Endothelial cell of umbilical vein (primary cell): ENCODE measurements at regions not wholly inside any gene's neighbourhood (a gene's known extent, or its start where the extent isn't known, plus 50 kb on each side); places are given as distances from the start of the nearest gene placed in this dataset.

Experiments
- CTCF ChIP-seq, 2 donors: IDR thresholded peaks; 1 replicate in 1 of 2; 2 replicates in 1 of 2; pipeline ENCODE4 v1.5.1; 2011; ENCODE audit warnings: low read length in 2 of 2, mild to moderate bottlenecking in 2 of 2, moderate library complexity in 2 of 2, control low read depth in 1 of 2, inconsistent platforms in 1 of 2, low read depth in 1 of 2; ENCODE audit not compliant: insufficient read depth in 1 of 2; ENCODE audit errors: extremely low read depth in 1 of 2
- EZH2 ChIP-seq: IDR thresholded peaks from 2 replicates; pipeline ENCODE4 v1.6.1; 2012; ENCODE audit warnings: borderline replicate concordance, low read depth, mild to moderate bottlenecking, moderate library complexity, low read length, inconsistent platforms; ENCODE audit not compliant: severe bottlenecking
- FOS ChIP-seq: IDR thresholded peaks from 2 replicates; pipeline ENCODE4 v1.6.1; 2011; ENCODE audit warnings: mild to moderate bottlenecking, low read length, moderate library complexity, borderline replicate concordance; ENCODE audit not compliant: insufficient read depth
- GATA2 ChIP-seq: IDR thresholded peaks from 2 replicates; pipeline ENCODE4 v1.7.0; 2011; ENCODE audit warnings: low read depth, mild to moderate bottlenecking, moderate library complexity, mixed read lengths, low read length; ENCODE audit not compliant: insufficient read length, insufficient read depth
- JUN ChIP-seq: IDR thresholded peaks from 2 replicates; pipeline ENCODE4 v1.6.1; 2011; ENCODE audit warnings: borderline replicate concordance, low read depth; ENCODE audit not compliant: insufficient read length, insufficient read depth
- MAX ChIP-seq: IDR thresholded peaks from 2 replicates; pipeline ENCODE4 v1.6.1; 2011; ENCODE audit not compliant: insufficient read depth, insufficient read length
- MYC ChIP-seq: IDR thresholded peaks from one replicate; pipeline ENCODE4 v1.6.1; 2011; ENCODE audit warnings: mild to moderate bottlenecking, low read depth, low read length
- POLR2A ChIP-seq: IDR thresholded peaks from 2 replicates; pipeline ENCODE4 v1.6.1; 2012; ENCODE audit warnings: low read depth, mild to moderate bottlenecking, control low read depth, low read length
- POLR2AphosphoS5 ChIP-seq: IDR thresholded peaks from 2 replicates; pipeline ENCODE4 v1.6.1; 2012; ENCODE audit warnings: low read depth, mild to moderate bottlenecking, control low read depth, low read length, moderate library complexity; ENCODE audit not compliant: insufficient read depth

- no peak for TF ChIP-seq CTCF (IDR thresholded peaks at IDR 0.05; ENCODE audit: extremely low read depth in 1 of 2, insufficient read depth in 1 of 2, low read depth in 1 of 2, low read length in 2 of 2)
- no peak for TF ChIP-seq POLR2A
- no peak for TF ChIP-seq GATA2
- TF ChIP-seq EZH2, result no peak
- TF ChIP-seq POLR2AphosphoS5, result no peak
- TF ChIP-seq MAX, result no peak
- TF ChIP-seq FOS, result no peak
- no peak for TF ChIP-seq MYC
- no peak for TF ChIP-seq JUN
These were observed 423.9 kb upstream of the MYT1L start for GRCh38 chr2:2754940-2755339.
